H1 (cell line): ENCODE measurements at regions not wholly inside any gene's neighbourhood (a gene's known extent, or its start where the extent isn't known, plus 50 kb on each side); places are given as distances from the start of the nearest gene placed in this dataset.

Experiments used
- CHD1 ChIP-seq: IDR thresholded peaks from 2 replicates; pipeline ENCODE4 v1.6.1; 2012; ENCODE audit warnings: low read depth, low read length, improper control_type of control experiment
- KDM1A ChIP-seq: fragments of 200-600, 300-600 bp; sonication (generic); IDR thresholded peaks from 2 replicates; pipeline ENCODE4 v1.7.1; 2016; ENCODE audit warnings: mild to moderate bottlenecking, low read length, borderline replicate concordance
- MAFK ChIP-seq: IDR thresholded peaks from 2 replicates; pipeline ENCODE4 v1.6.1; 2012; ENCODE audit warnings: low read depth, mild to moderate bottlenecking, improper control_type of control experiment, low read length
- NANOG ChIP-seq: IDR thresholded peaks from 2 replicates; pipeline ENCODE4 v1.6.1; 2011; ENCODE audit warnings: low read length, low read depth, mild to moderate bottlenecking, inconsistent platforms; ENCODE audit not compliant: insufficient read depth, poor library complexity, severe bottlenecking
- POLR2AphosphoS5 ChIP-seq: IDR thresholded peaks from 2 replicates; pipeline ENCODE4 v1.6.1; 2011; ENCODE audit warnings: low read depth, low read length
- SP2 ChIP-seq: IDR thresholded peaks from 2 replicates; pipeline ENCODE4 v1.6.1; 2012; ENCODE audit warnings: mild to moderate bottlenecking, low read length, inconsistent platforms
- TAF7 ChIP-seq: optimal IDR thresholded peaks from 2 replicates; pipeline ENCODE3; 2011; ENCODE audit warnings: low read depth, mild to moderate bottlenecking, inconsistent platforms, low read length, moderate library complexity, borderline replicate concordance
- TF ChIP-seq, protein P1 (sequence below): fragments of 300-600 bp; sonication (generic); IDR thresholded peaks from 2 replicates; pipeline ENCODE4 v1.7.1; 2012; ENCODE audit warnings: low read length, moderate library complexity, mild to moderate bottlenecking, inconsistent platforms; ENCODE audit not compliant: insufficient replicate concordance
- TF ChIP-seq, protein P2 (sequence below): IDR thresholded peaks from 2 replicates; pipeline ENCODE4 v1.6.1; 2011; ENCODE audit warnings: low read length, improper control_type of control experiment
- TF ChIP-seq, protein P3 (sequence below): IDR thresholded peaks from 2 replicates; pipeline ENCODE4 v1.6.1; 2012; ENCODE audit warnings: inconsistent platforms

GRCh38 chr16:22757202-22757601 lies 56.8 kb upstream of the HS3ST2 start (continued):
- TF ChIP-seq, protein P1, sequence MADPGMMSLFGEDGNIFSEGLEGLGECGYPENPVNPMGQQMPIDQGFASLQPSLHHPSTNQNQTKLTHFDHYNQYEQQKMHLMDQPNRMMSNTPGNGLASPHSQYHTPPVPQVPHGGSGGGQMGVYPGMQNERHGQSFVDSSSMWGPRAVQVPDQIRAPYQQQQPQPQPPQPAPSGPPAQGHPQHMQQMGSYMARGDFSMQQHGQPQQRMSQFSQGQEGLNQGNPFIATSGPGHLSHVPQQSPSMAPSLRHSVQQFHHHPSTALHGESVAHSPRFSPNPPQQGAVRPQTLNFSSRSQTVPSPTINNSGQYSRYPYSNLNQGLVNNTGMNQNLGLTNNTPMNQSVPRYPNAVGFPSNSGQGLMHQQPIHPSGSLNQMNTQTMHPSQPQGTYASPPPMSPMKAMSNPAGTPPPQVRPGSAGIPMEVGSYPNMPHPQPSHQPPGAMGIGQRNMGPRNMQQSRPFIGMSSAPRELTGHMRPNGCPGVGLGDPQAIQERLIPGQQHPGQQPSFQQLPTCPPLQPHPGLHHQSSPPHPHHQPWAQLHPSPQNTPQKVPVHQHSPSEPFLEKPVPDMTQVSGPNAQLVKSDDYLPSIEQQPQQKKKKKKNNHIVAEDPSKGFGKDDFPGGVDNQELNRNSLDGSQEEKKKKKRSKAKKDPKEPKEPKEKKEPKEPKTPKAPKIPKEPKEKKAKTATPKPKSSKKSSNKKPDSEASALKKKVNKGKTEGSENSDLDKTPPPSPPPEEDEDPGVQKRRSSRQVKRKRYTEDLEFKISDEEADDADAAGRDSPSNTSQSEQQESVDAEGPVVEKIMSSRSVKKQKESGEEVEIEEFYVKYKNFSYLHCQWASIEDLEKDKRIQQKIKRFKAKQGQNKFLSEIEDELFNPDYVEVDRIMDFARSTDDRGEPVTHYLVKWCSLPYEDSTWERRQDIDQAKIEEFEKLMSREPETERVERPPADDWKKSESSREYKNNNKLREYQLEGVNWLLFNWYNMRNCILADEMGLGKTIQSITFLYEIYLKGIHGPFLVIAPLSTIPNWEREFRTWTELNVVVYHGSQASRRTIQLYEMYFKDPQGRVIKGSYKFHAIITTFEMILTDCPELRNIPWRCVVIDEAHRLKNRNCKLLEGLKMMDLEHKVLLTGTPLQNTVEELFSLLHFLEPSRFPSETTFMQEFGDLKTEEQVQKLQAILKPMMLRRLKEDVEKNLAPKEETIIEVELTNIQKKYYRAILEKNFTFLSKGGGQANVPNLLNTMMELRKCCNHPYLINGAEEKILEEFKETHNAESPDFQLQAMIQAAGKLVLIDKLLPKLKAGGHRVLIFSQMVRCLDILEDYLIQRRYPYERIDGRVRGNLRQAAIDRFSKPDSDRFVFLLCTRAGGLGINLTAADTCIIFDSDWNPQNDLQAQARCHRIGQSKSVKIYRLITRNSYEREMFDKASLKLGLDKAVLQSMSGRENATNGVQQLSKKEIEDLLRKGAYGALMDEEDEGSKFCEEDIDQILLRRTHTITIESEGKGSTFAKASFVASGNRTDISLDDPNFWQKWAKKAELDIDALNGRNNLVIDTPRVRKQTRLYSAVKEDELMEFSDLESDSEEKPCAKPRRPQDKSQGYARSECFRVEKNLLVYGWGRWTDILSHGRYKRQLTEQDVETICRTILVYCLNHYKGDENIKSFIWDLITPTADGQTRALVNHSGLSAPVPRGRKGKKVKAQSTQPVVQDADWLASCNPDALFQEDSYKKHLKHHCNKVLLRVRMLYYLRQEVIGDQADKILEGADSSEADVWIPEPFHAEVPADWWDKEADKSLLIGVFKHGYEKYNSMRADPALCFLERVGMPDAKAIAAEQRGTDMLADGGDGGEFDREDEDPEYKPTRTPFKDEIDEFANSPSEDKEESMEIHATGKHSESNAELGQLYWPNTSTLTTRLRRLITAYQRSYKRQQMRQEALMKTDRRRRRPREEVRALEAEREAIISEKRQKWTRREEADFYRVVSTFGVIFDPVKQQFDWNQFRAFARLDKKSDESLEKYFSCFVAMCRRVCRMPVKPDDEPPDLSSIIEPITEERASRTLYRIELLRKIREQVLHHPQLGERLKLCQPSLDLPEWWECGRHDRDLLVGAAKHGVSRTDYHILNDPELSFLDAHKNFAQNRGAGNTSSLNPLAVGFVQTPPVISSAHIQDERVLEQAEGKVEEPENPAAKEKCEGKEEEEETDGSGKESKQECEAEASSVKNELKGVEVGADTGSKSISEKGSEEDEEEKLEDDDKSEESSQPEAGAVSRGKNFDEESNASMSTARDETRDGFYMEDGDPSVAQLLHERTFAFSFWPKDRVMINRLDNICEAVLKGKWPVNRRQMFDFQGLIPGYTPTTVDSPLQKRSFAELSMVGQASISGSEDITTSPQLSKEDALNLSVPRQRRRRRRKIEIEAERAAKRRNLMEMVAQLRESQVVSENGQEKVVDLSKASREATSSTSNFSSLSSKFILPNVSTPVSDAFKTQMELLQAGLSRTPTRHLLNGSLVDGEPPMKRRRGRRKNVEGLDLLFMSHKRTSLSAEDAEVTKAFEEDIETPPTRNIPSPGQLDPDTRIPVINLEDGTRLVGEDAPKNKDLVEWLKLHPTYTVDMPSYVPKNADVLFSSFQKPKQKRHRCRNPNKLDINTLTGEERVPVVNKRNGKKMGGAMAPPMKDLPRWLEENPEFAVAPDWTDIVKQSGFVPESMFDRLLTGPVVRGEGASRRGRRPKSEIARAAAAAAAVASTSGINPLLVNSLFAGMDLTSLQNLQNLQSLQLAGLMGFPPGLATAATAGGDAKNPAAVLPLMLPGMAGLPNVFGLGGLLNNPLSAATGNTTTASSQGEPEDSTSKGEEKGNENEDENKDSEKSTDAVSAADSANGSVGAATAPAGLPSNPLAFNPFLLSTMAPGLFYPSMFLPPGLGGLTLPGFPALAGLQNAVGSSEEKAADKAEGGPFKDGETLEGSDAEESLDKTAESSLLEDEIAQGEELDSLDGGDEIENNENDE: no peak
- TF ChIP-seq SP2 (no peak), MAFK (no peak), TAF7 (no peak), KDM1A (no peak), POLR2AphosphoS5 (no peak), NANOG (no peak), CHD1 (no peak)
- TF ChIP-seq, protein P2, sequence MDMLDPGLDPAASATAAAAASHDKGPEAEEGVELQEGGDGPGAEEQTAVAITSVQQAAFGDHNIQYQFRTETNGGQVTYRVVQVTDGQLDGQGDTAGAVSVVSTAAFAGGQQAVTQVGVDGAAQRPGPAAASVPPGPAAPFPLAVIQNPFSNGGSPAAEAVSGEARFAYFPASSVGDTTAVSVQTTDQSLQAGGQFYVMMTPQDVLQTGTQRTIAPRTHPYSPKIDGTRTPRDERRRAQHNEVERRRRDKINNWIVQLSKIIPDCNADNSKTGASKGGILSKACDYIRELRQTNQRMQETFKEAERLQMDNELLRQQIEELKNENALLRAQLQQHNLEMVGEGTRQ: no peak
- TF ChIP-seq, protein P3, sequence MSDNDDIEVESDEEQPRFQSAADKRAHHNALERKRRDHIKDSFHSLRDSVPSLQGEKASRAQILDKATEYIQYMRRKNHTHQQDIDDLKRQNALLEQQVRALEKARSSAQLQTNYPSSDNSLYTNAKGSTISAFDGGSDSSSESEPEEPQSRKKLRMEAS: no peak
